Fibroblast of upper back skin (primary cell): ENCODE measurements at regions not wholly inside any gene's neighbourhood (a gene's known extent, or its start where the extent isn't known, plus 50 kb on each side); places are given as distances from the start of the nearest gene placed in this dataset.
A peak's percentile ranks its signal among the peaks of the same experiment; 100 is the strongest.

ENCODE experiments used
- DNase-seq: peaks from one replicate; pipeline ENCODE4 v3.0.0-alpha.2; 2013

DNA sequence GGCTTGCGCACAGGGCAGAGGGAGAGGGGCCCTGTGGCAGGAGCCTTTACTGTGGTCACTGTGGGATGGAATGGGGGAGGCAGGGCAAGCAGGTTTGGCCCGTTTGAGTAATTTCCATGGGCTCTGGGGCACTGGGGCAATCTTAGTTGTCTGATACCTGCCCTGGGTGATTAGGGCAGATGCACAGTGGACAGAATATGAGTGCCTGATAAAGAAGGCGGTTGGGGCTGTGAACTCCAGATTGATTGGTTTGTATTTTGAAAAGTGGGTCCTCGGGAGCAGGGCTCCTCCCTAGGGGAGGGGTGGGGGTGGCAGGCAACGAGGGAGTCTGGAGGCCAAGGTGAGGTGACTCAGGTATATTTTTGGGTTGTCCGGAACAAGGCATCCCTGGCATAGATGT is 247.5 kb downstream of the NSG2 start:
- no peak for DNase-seq

GRCh38 chr5:174293481-174293880 is 248.0 kb downstream of the NSG2 start:
- DNase-seq = no peak

- no peak for DNase-seq
Observed at GRCh38 chr5:174294891-174295620, 249.6 kb downstream of the NSG2 start.

- no peak for DNase-seq
Observed at GRCh38 chr5:174295702-174296436, 250.4 kb downstream of the NSG2 start.

GRCh38 chr5:174300118-174300940 is 254.8 kb downstream of the NSG2 start:
- DNase-seq = no peak

DNA sequence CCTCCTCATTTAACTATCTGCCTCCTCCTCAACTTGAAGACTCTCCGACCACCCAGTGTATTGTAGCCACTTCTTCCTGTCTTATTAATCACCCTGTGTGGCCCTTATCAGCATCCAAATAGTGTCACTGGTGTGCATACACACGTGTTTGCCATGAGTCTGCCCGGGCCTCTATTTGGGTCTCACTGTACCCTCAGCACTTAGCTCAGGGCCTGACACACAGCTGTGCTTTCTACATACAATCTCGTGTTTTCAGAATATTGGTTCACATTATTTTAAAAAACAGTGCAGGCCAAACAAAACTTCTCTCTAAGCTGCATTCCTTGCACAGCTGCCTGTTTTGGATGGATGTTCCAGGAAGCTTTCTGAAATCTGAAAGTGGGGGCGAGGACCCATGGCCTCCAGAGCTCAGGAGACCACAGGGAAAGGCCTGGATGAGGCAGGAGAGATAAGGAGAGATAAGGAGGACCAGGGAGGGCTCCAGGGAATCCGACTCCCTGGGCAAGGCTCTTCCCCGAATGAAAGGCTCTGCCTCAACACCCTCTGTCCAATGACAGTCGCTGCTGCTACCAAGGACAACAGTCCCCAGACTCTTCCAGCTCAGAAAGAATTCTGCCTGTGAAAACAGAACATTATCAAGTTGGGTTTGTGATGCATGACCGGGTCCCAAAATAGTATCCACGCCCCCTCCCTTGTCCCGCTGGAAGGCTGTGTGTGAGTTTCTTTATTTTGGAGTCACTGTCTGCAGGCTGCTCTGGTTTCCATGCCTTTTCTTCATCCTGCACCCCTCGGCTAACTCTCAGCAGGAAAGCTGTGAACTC is 255.6 kb downstream of the NSG2 start:
- no peak for DNase-seq

GRCh38 chr5:174301848-174302625 is 256.5 kb downstream of the NSG2 start:
- DNase-seq = no peak

DNA sequence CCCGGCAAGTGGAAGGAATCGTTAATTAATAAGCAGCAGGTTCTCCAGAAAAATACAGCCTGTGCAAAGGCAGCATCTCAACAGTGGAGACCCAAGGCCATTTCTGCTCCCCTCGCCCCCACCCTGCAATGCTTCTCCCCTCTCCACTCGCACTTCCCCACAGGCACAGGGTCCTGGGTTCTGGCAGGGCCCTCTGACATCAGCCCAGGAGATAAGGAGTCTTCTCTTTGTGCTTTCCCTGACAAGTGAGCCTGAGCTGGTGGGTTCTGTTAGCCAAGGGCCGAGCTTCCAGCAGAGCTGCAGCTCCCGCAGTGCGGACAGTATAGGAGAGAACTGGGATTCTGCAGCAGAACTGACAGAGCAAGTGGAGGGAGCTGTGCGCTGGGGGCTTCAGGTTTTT is 257.5 kb downstream of the NSG2 start:
- DNase-seq = no peak

- no peak for DNase-seq
Observed at GRCh38 chr5:174303437-174304045, 258.0 kb downstream of the NSG2 start.

GRCh38 chr5:174305241-174305681 is 259.8 kb downstream of the NSG2 start:
- DNase-seq = no peak

DNA sequence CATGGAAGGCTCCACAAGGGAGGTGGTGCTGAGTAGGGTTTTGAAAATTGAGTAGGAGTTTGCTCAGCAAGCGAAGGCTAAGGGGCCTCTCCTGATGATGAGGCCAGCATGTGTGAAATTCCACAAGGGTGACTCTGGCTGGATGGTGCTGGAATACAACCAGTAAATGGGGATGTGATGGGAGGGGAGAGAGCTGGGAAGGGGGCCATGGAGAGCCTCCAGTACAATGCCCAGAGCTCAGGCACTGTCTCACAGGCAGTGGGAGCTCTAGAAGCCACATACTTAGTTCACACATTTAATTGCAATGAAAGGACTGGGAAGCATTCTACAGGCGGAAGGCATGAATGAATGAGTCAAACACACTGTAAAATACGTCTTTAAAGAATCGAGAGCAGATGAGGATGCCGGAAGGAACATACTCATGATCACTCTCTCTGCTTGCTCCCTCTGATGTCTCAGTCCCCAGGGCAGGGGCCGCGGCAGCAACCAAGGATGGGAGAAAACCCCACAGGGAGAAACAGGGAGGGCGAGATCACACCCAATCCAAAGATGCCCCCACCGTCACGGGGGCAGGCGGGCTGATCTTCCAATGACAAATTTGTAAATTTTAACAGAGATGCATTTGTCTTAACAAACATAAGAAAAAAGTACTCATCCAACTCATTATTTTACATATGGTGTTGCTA is 261.0 kb downstream of the NSG2 start:
- DNase-seq = peak; percentile 67

DNA sequence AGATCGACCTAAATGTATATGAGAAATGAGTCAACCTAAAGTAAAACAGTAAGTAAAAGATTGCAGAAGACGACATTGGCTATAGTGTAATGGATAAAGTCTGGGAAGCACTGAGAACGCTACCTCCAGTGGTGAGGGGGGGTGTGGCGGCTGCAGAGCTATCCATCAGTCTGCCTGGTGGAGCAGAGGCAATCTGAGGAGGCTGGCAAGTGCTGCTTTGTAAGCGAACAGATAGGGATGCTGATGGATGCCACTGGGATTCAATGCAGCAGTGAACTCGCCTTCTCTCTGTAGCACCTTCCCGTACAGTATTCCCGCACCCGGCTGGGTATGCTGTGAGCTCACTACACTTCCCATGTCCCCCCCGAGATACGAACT is 261.5 kb downstream of the NSG2 start:
- no peak for DNase-seq

DNA sequence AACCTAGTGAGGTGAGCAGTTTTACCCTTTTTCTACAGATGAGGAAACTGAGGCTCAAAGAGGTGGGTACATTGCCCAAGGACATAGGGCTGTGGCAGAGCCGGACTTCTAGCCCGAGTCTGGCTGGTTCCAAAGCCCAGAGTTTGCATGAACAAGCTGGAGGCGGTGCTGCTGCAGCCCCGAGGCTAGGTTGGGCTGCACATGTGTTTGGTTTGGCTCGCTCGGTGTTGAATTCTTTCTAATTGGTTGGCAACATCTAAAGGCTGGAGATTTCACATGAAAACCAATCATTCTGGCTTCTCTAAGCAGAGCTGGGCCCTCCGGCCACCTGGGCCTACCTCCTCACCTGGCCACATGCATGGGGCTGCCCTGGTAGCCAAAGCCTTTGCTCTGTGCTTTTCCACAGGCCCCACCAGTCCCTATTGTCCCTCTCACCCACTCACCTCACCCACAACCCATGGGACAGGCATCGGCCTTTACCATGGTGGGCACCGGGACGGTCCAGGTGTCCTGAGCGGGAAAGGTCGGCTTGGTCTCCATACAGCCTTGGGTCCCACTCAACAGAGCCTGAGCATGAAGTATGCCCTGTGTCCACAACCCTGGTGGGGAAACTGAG is 262.3 kb downstream of the NSG2 start:
- no peak for DNase-seq

DNA sequence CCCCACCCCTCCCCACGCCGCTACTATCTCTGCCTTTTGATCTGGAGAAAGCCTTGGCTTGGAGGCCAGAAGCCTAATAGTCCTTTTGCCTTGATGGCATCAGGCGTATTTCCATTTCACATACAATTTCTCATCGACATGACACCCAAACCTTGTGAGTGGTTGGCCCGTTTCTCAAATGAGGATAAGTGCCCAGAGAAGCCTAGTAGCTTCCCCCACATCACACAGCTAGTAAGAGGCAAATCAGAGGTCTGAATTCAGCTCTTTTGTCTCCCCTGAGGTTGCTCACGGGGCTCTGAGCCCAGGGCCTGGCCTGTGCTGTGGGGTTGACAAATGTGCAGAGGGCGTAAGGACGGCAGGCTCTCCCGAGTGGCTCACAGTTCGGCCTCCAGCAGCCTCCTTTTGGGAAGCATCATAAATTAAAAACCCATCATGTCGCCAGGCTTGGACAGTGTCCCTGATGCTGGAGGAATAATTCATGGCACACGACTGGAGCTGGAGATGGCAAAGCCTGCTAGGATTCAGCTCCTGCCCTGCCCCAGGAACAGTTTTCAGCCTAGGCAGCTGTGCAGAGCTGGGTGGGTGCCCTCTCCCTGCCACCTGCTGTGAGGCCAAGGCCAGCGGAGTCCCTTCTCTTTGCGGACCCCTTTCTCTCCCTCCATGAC is 263.8 kb downstream of the NSG2 start:
- no peak for DNase-seq

DNA sequence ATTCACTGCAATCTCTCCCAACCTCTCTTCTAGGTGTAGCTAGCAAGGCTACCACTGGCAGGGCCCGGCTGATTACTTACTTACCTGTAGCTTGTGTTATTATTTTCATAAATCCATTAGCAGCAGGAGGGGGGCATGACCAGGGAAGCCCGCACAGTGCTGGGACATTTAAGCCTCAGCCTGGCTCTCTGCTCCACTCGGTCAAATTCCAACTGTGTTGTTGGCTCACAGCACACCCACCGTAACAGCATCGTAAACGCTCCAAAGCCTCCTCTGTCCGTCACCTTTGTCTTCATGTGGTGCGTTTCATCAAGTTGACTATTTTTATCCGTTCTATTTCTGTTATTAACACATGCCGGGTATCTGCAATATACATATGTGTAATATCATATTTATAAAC is 264.7 kb downstream of the NSG2 start:
- no peak for DNase-seq

DNA sequence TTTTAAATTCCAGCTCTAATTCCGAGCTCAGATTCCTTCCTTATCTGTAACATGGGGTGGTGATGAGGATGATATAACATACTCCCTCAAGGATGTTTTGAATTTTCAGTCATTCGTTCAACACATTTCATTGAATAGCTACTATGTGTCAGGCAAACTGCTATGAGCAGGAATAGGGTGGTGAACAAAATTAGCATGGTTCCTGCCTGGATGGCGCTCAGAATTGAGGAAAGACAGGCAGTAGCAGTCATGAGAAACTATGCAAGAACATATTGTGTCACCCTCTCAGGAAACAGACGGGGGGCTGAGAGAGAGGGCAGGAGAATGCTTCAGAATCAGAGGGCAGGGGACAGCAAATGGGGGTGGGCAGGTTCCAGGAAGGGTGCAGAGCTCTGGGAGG is 265.2 kb downstream of the NSG2 start:
- no peak for DNase-seq

DNA sequence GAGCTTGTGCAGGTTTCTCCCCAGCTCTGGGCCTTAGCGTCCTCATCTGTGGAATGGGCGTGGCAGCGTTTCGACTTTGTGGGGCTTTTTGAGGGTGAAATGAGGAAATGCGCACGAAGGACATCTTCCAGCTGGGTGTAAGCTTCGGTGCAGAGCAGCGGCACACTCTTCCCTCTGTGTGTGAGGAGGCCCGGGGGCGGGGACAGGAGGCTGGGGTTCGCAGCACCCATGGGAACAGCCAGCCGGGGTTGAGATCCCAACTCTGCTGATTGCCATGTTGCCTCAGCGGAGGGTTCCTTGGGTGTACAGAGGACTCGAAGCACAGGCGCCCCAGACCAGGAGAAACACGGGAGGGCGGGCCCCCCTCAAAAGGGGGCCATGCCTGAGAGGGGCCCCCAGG is 265.6 kb downstream of the NSG2 start:
- no peak for DNase-seq

DNA sequence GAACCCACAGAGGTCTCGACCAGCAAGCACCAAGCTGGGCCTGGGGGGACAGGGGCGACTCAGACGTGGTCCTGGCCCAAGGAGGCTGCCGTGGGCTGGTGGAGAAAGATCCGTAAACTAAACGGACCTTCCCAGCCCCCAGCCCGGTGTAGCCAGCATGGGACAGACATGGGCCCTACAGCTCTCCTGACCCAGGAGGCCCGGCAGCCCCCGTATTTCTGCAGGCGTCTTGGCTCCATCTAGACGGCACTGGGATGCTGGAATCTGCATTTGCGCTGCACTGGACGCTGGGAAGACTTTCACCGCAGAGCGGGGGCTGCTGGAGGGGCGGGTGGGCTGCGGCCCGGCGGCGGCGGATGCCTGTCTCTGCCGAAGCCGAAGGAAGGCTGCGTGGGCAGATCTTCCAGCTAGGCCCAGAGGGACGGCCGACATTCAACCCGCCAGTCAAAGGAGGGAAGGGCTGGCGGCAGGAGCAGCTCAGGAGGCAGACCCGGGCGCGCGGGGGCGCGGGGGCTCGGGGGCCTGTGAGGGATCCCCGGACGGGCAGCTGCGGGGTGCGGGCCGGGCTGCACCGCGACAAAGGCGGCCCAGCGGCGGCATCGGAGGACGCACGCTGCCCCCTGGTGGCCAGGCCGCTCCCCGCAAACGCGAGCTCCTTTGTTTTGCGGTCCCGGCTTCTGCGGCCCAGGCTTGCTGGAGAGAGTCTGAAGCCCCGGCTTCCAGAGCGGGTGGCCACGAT is 266.2 kb downstream of the NSG2 start:
- DNase-seq = peak; percentile 57

GRCh38 chr5:174312270-174312617 is 266.7 kb downstream of the NSG2 start:
- DNase-seq = no peak
